Esophagus squamous epithelium (tissue), 4 donors: ENCODE measurements at regions not wholly inside any gene's neighbourhood (a gene's known extent, or its start where the extent isn't known, plus 50 kb on each side); places are given as distances from the start of the nearest gene placed in this dataset.

Experiments
- POLR2A ChIP-seq, 4 donors: fragments of 450-650 bp; IDR thresholded peaks; one replicate each; pipeline ENCODE4 v1.6.1; 2017; ENCODE audit warnings: antibody characterized with exemption in 4 of 4, mild to moderate bottlenecking in 4 of 4, moderate library complexity in 3 of 4
- TF ChIP-seq, protein P1 (sequence below), 6 experiments: fragments of 450-650 bp in 4 of 6; fragments of 200-600 bp in 2 of 6; sonication (generic) in 2 of 6; IDR thresholded peaks; one replicate each; pipeline ENCODE4 v1.5.1; 2016 to 2019; ENCODE audit warnings: antibody characterized with exemption in 6 of 6, mild to moderate bottlenecking in 4 of 6, moderate library complexity in 4 of 6

DNA sequence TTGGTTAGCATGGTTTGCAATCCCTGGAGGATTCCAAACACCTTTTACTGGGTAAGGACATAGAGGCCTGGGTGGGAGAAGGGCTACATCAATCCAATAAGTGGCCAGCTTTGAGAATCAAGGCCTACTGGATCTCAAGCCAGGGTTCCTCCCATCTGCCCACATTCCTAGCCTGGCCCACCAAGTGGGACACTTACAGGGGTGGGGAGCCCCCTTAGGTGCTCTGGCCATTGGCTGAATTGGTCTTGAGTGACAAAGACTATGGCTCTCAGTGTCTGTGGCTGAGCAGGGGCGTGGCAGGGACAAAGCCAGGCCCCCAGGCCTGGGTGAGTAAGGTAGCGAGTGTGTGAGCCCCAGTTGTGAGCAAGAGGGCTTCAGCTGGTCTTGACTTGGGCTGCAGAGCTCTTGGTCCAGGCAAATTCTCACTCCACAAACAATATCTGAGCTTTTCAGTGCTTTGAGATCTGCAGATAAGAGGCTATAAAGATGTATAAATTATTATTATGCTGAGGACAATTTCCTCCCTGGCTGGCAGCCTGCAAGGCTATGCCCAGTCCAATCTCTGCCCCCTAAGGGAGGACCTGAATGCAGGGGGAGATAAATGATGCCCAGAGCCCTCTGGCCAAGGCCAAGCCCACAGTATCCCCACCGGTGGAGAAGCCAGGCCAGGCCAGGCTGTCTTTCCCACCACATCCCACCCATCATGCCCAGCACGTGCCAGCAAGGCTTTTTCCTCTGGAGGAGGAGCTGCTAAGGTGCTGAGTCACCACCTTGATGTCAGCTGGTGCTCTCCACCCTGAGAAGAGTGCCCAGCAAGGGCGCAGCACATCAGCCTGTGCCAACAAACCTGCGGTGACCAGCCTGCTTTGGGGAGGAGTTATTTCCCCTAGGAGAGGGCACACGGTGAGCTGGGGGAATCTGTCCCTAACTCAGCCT, 80.7 kb upstream of the DUSP5 start:
- TF ChIP-seq, protein P1, sequence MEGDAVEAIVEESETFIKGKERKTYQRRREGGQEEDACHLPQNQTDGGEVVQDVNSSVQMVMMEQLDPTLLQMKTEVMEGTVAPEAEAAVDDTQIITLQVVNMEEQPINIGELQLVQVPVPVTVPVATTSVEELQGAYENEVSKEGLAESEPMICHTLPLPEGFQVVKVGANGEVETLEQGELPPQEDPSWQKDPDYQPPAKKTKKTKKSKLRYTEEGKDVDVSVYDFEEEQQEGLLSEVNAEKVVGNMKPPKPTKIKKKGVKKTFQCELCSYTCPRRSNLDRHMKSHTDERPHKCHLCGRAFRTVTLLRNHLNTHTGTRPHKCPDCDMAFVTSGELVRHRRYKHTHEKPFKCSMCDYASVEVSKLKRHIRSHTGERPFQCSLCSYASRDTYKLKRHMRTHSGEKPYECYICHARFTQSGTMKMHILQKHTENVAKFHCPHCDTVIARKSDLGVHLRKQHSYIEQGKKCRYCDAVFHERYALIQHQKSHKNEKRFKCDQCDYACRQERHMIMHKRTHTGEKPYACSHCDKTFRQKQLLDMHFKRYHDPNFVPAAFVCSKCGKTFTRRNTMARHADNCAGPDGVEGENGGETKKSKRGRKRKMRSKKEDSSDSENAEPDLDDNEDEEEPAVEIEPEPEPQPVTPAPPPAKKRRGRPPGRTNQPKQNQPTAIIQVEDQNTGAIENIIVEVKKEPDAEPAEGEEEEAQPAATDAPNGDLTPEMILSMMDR (IDR thresholded peaks at IDR 0.05): no peak
- no peak for TF ChIP-seq POLR2A (IDR thresholded peaks at IDR 0.05)
